CD4-positive, alpha-beta T cell (primary cell): ENCODE measurements at regions not wholly inside any gene's neighbourhood (a gene's known extent, or its start where the extent isn't known, plus 50 kb on each side); places are given as distances from the start of the nearest gene placed in this dataset.

Experiments used
- ATAC-seq: fragments of 200-7000 bp; cut with Tn5 transposase; one replicate; pipeline ENCODE4 v1.10.0; 2022; ENCODE audit warnings: mild to moderate bottlenecking; ENCODE audit not compliant: poor library complexity
- CTCF ChIA-PET: fragments of 350-600 bp; sonication (Branson Sonifier 250); formaldehyde crosslinking; loops from one replicate; lab custom pipeline; 2021; ENCODE audit warnings: antibody characterized with exemption, inconsistent platforms; lab: Charles Lee
- POLR2A ChIA-PET: fragments of 350-600 bp; sonication (Branson Sonifier 250); formaldehyde crosslinking; loops from one replicate; lab custom pipeline; 2021; ENCODE audit warnings: antibody characterized with exemption, inconsistent platforms; lab: Charles Lee
- DNase-seq, 14 experiments: peaks; one replicate each; pipeline ENCODE4 v3.0.0-alpha.2; 2013 to 2020; ENCODE audit warnings: mixed read lengths in 2 of 14
- H3K27ac ChIP-seq, 2 donors: one replicate each; pipeline versions ENCODE4 v1.5.1 to v1.7.0; 2013; ENCODE audit warnings: low read length in 2 of 2, low read depth in 1 of 2, mild to moderate bottlenecking in 1 of 2
- H3K27me3 ChIP-seq, 2 experiments: 1 replicate in 1 of 2; 2 replicates in 1 of 2; pipeline versions ENCODE4 v1.6.1 to v1.7.0; 2013; ENCODE audit warnings: low read length in 2 of 2, control low read depth in 1 of 2, mild to moderate bottlenecking in 1 of 2, moderate library complexity in 1 of 2; ENCODE audit not compliant: insufficient read depth in 2 of 2, control insufficient read depth in 1 of 2
- H3K36me3 ChIP-seq: one replicate; pipeline ENCODE4 v1.6.1; 2013; ENCODE audit warnings: low read length, control low read depth; ENCODE audit not compliant: insufficient read depth
- H3K4me1 ChIP-seq: one replicate; pipeline ENCODE4 v1.6.1; 2013; ENCODE audit warnings: low read length, control low read depth; ENCODE audit not compliant: insufficient read depth
- H3K4me3 ChIP-seq: one replicate; pipeline ENCODE4 v1.5.1; 2013; ENCODE audit warnings: mild to moderate bottlenecking, low read length, moderate library complexity
- H3K9me3 ChIP-seq, 2 experiments: 1 replicate in 1 of 2; 2 replicates in 1 of 2; pipeline versions ENCODE4 v1.6.1 to v1.7.0; 2013; ENCODE audit warnings: low read length in 2 of 2, mild to moderate bottlenecking in 2 of 2, control low read depth in 1 of 2, moderate library complexity in 1 of 2; ENCODE audit not compliant: control insufficient read depth in 1 of 2, insufficient read depth in 1 of 2
- H3K27ac Mint-ChIP-seq: one replicate; pipeline ENCODE4 v1.8.0; 2020; ENCODE audit warnings: mixed read lengths
- H3K27me3 Mint-ChIP-seq: one replicate; pipeline ENCODE4 v1.8.0; 2021; ENCODE audit warnings: mixed read lengths
- H3K36me3 Mint-ChIP-seq: one replicate; pipeline ENCODE4 v1.8.0; 2021; ENCODE audit warnings: low read depth, mixed read lengths
- H3K4me1 Mint-ChIP-seq: one replicate; pipeline ENCODE4 v1.8.0; 2021; ENCODE audit warnings: low read depth, mixed read lengths
- H3K4me3 Mint-ChIP-seq: one replicate; pipeline ENCODE4 v1.8.0; 2020; ENCODE audit warnings: mild to moderate bottlenecking, mixed read lengths
- H3K9me3 Mint-ChIP-seq: one replicate; pipeline ENCODE4 v1.8.0; 2020; ENCODE audit warnings: mixed read lengths
- CTCF ChIP-seq: fragments of 200-600 bp; IDR thresholded peaks from one replicate; pipeline ENCODE4 v1.8.0; 2022; ENCODE audit warnings: antibody characterized with exemption, mild to moderate bottlenecking
- intact Hi-C, 2 experiments: fragments of 100-400 bp; cut with DNase I in 1 of 2; cut with micrococcal nuclease in 1 of 2; formaldehyde crosslinking; loops; one replicate each; pipeline versions ENCODE4 v1.15.1 to v1.9.0; 2023 to 2025; cut with DNase I, micrococcal nuclease

GRCh38 chr13:38429916-38430315 is 80.3 kb downstream of the UFM1 start:
- Histone ChIP-seq H3K36me3 (no peaks in the 10 kb centered on the region), H3K27me3 (no peaks in the 10 kb centered on the region), H3K4me3 (no peak overlapping the region), H3K9me3 (no peaks in the 10 kb centered on the region), H3K4me1 (no peaks in the 10 kb centered on the region), H3K27ac (no peak overlapping the region)
- POLR2A ChIA-PET, result no interaction called here
- peaks cover 5% of the 10 kb centered on the region for H3K27me3 Mint-ChIP-seq
- CTCF ChIA-PET, result no interaction called here
- H3K36me3 Mint-ChIP-seq, result no peaks in the 10 kb centered on the region
- ATAC-seq (no peak), DNase-seq (no peak)
- no peak for TF ChIP-seq CTCF
- peaks cover 2% of the 10 kb centered on the region for H3K9me3 Mint-ChIP-seq
- H3K4me3 Mint-ChIP-seq, result no peak overlapping the region
- no peak overlapping the region for H3K27ac Mint-ChIP-seq
- intact Hi-C loops, result no loop called here
- no peaks in the 10 kb centered on the region for H3K4me1 Mint-ChIP-seq

DNA sequence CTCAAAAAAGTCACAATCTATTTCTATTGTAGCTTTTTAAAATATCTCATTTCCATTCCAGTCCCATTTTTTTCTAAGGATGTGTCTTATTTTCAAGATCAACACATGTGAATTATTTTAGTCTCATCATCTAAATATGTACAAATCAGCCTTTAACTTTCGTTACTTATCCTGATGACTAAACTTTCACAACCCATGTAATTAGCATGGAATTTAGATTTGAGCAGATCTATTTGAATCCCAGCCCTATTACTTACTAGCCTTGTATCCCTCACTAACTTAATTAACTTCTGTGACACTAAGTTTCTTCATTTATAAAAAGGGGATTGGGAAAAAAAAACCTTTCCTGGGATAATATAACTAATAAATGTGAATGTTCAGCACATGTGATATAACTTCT is 81.1 kb downstream of the UFM1 start:
- ATAC-seq (no peak), DNase-seq (no peak)
- POLR2A ChIA-PET, result no interaction called here
- H3K4me3 Mint-ChIP-seq, result no peak overlapping the region
- H3K27me3 Mint-ChIP-seq, result peaks cover 4% of the 10 kb centered on the region
- no peak overlapping the region for H3K27ac Mint-ChIP-seq
- Histone ChIP-seq H3K27ac (no peak overlapping the region), H3K4me3 (no peak overlapping the region), H3K36me3 (no peaks in the 10 kb centered on the region), H3K27me3 (no peaks in the 10 kb centered on the region), H3K9me3 (no peaks in the 10 kb centered on the region), H3K4me1 (no peaks in the 10 kb centered on the region)
- CTCF ChIA-PET, result no interaction called here
- H3K4me1 Mint-ChIP-seq, result no peaks in the 10 kb centered on the region
- no peak for TF ChIP-seq CTCF
- H3K36me3 Mint-ChIP-seq, result no peaks in the 10 kb centered on the region
- intact Hi-C loops, result no loop called here
- peaks cover 2% of the 10 kb centered on the region for H3K9me3 Mint-ChIP-seq

DNA sequence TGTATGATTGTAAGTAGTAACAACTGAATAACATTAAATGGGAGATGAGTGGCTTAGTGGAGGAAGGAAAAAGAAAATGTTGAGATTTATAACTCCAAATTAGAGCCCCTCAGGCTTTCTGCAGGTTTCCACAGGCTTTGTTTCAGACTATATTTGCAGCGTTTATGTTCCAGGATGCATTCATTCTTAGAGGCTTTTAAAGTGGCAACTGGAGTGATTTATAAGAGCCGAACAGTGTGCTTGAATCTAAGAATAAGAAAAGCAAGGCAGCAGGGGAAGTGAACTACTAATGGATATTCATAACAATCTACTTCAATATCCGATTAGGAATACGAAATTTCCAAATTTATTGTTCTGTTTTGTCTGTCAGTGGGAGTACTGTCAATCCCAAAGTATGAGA is 91.0 kb downstream of the UFM1 start:
- H3K27me3 Mint-ChIP-seq, result peaks cover 6% of the 10 kb centered on the region
- no peaks in the 10 kb centered on the region for H3K36me3 ChIP-seq
- no peak overlapping the region for H3K4me3 Mint-ChIP-seq
- no peaks in the 10 kb centered on the region for H3K4me1 Mint-ChIP-seq
- no peaks in the 10 kb centered on the region for H3K9me3 Mint-ChIP-seq
- DNase-seq (no peak), ATAC-seq (no peak)
- CTCF ChIA-PET, result no interaction called here
- POLR2A ChIA-PET, result no interaction called here
- no peak for TF ChIP-seq CTCF
- no peak overlapping the region for H3K27ac Mint-ChIP-seq
- no peak overlapping the region for H3K27ac ChIP-seq
- H3K36me3 Mint-ChIP-seq, result no peaks in the 10 kb centered on the region
- no peaks in the 10 kb centered on the region for H3K4me1 ChIP-seq
- intact Hi-C loops, result no loop called here
- no peak overlapping the region for H3K4me3 ChIP-seq
- H3K27me3 ChIP-seq, result no peaks in the 10 kb centered on the region
- H3K9me3 ChIP-seq, result no peaks in the 10 kb centered on the region
